Fibroblast of lung (primary cell): ENCODE measurements at regions not wholly inside any gene's neighbourhood (a gene's known extent, or its start where the extent isn't known, plus 50 kb on each side); places are given as distances from the start of the nearest gene placed in this dataset.

Source experiments
- EZH2 ChIP-seq: IDR thresholded peaks from 2 replicates; pipeline ENCODE4 v1.5.1; 2012; ENCODE audit warnings: low read length, control low read depth, mild to moderate bottlenecking; ENCODE audit errors: missing control alignments
- TF ChIP-seq, protein P1 (sequence below), 2 donors: IDR thresholded peaks in 1 of 2; conservative IDR thresholded peaks in 1 of 2; 1 replicate in 1 of 2; 2 replicates in 1 of 2; pipeline ENCODE4 v1.5.1; 2011 to 2012; ENCODE audit warnings: low read length in 2 of 2, control low read depth in 1 of 2, inconsistent platforms in 1 of 2, low read depth in 1 of 2, mild to moderate bottlenecking in 1 of 2

DNA sequence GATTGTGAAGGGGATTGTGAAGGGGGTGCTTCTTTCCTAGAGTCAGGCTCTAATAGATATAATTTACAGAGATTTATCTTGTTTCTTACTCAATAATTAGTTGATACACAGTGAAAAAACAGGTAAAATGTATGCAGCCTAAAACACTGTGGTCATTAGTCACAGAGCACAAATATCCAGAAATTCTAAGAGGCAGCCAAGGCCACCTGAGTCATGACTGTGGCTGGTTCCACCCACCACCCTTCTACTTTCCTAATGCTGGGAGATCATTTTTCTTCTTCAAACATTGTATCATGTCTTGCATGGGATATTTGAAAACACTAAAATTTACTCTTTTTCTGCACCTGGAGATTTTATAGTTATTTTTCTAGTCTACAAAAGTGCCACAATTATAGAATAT lies 181.6 kb downstream of the OTOR start:
- TF ChIP-seq EZH2 = no peak
- TF ChIP-seq, protein P1, sequence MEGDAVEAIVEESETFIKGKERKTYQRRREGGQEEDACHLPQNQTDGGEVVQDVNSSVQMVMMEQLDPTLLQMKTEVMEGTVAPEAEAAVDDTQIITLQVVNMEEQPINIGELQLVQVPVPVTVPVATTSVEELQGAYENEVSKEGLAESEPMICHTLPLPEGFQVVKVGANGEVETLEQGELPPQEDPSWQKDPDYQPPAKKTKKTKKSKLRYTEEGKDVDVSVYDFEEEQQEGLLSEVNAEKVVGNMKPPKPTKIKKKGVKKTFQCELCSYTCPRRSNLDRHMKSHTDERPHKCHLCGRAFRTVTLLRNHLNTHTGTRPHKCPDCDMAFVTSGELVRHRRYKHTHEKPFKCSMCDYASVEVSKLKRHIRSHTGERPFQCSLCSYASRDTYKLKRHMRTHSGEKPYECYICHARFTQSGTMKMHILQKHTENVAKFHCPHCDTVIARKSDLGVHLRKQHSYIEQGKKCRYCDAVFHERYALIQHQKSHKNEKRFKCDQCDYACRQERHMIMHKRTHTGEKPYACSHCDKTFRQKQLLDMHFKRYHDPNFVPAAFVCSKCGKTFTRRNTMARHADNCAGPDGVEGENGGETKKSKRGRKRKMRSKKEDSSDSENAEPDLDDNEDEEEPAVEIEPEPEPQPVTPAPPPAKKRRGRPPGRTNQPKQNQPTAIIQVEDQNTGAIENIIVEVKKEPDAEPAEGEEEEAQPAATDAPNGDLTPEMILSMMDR (conservative IDR thresholded peaks at IDR 0.05 in 1 of 2, IDR thresholded peaks at IDR 0.05 in 1 of 2; ENCODE audit: low read depth in 1 of 2, low read length in 2 of 2) = no peak
